Activated CD4-positive, alpha-beta T cell treated with anti-CD3 and anti-CD28 coated beads, Interleukin-2, amount 50 U/mL, for 16 hours (primary cell): ENCODE measurements at regions not wholly inside any gene's neighbourhood (a gene's known extent, or its start where the extent isn't known, plus 50 kb on each side); places are given as distances from the start of the nearest gene placed in this dataset.
A peak's percentile ranks its signal among the peaks of the same experiment; 100 is the strongest.
"Not testable (repeated sequence)": the region's sequence is repeated elsewhere in the genome, so short reads cannot be mapped to it uniquely, and the experiment has no call there.

Experiments used
- DNase-seq: peaks from one replicate; pipeline ENCODE4 v3.0.0-alpha.2; 2020

- no peak for DNase-seq
These were observed 268.6 kb downstream of the PDCD6IP start for GRCh38 chr3:34066999-34067398.

DNA sequence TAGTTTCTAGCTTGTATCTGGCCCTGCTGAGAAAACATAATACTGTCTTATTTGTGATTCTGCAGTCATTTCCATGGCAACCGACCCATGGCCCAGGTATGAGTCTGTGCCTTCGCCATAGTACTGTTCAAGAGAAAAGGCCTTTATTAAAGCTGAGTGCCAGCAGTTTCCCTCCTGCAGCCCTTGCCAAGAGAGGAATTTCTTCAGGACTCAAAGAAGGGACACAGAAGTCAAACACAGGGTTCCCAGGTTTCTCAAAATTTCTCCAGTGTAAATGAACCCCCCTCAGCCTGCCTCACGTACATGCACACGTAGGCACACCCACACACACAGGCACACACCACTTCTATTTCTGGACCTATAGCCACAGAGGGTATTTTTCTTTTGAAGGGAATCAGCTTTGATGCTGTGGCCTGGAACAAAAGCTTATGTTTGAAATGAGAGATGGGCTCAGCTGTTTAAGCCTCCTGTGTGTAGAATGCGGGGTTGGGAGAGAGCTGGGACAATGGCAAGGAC is 269.2 kb downstream of the PDCD6IP start:
- no peak for DNase-seq

DNA sequence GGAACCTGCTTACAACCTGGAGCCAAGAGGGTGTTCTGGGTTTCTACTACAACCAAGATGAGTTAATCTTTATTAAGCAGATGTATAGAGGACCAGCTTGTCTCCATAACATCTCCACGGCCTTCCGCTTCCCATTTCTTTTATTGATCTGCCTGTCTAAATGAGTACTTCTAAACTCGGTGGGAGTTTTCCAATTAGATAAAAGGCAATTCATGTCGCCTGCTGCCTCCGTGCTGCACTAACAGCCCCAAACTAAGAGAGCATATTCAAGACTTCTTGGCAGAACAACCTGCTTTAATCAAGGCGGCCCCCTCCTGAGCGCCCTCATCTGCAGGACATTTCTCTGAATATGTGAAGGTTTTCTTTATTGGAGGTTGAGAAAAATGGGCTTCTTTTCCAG is 270.1 kb downstream of the PDCD6IP start:
- no peak for DNase-seq

GRCh38 chr3:34070831-34071585 is 272.6 kb downstream of the PDCD6IP start:
- peak; percentile 56 for DNase-seq

DNA sequence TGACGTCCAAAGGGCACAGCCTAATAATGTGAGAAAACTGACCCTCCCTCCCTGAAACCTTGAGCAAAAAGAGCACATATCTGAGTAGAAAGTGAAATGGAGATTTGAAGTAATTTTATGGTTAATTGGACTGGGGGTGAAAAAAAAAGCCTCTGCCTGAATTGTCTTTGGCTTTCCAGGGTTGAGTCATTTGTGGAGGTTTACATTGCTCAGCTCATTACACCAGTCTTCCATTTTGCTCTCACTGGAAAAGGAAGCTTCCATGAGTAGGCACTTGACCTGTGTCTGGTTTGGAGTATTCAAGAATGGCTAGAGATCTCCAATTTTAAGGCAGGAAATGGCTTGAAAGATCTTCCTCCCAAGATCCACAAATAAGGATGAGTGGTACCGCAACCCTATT is 273.9 kb downstream of the PDCD6IP start:
- no peak for DNase-seq

GRCh38 chr3:34073111-34073510 is 274.7 kb downstream of the PDCD6IP start:
- no peak for DNase-seq

GRCh38 chr3:34073961-34074360 is 275.5 kb downstream of the PDCD6IP start:
- no peak for DNase-seq

DNA sequence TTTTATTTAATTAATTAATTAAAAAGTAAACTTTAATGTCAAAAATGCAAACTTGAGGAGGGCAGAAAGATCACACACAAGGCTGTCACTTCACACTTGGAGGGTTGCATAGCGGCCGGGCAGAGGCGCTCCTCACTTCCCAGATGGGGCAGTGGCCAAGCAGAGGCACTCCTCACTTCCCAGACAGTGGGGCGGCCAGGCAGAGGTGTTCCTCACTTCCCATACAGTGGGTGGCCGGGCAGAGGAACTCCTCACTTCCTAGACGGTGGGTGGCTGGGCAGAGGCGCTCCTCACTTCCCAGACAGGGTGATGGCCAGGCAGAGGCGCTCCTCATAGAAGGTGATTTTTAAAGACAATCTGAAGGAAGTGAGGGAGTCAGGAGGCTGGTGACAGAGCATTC is 277.5 kb downstream of the PDCD6IP start:
- DNase-seq = no peak

- DNase-seq = no peak
These were observed 279.2 kb downstream of the PDCD6IP start for GRCh38 chr3:34077417-34078195.

GRCh38 chr3:34078418-34078817 is 280.0 kb downstream of the PDCD6IP start:
- DNase-seq = no peak

GRCh38 chr3:34079849-34080248 is 281.4 kb downstream of the PDCD6IP start:
- DNase-seq = not testable (repeated sequence)

DNA sequence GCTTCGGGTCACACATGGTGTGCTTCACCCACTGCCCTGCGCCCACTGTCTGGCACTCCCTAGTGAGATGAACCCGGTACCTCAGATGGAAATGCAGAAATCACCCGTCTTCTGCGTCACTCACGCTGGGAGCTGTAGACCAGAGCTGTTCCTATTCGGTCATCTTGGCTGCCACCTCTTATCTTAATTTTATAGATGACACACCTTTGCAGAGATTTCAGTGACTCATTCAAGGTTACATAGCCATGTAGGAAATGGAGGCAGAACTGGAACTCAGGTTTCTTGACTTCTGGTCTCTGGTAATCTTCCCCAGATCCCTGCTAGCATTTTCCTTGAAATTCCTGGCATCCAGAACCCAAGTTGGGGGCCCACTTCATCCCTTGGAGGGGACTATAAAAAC is 291.9 kb downstream of the PDCD6IP start:
- not testable (repeated sequence) for DNase-seq

GRCh38 chr3:34090876-34091275 is 292.4 kb downstream of the PDCD6IP start:
- no peak for DNase-seq

DNA sequence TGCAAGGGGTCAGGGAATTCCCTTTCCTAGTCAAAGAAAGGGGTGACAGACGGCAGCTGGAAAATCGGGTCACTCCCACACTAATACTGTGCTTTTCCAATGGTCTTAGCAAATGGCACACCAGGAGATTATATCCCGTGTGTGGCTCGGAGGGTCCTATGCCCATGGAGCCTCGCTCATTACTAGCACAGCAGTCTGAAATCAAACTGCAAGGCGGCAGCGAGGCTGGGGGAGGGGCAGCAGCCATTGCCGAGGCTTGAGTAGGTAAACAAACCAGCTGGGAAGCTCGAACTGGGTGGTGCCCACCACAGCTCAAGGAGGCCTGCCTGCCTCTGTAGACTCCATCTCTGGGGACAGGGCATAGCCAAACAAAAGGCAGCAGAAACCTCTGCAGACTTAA is 295.9 kb downstream of the PDCD6IP start:
- DNase-seq = not testable (repeated sequence)

GRCh38 chr3:34102288-34102687 is 303.9 kb downstream of the PDCD6IP start:
- DNase-seq = no peak

DNA sequence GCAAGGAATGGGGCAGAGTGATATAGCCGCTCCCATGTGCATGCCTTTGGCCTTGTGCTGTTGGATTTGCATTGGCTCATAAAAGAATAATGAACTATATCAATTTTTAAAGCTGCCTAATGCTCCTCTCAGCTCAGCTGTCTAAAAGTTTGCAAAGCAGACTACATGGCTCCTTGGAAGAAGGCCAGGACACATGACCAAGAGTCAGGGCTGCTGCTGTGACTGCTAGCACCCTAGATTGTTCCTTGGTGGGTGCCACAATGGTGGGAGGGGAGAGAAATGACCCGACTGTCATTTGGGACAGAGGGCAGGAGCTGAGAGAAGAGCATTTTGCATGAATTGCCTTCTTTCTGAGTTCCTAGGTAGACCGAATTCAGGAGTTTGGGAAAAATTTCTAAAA is 307.9 kb downstream of the PDCD6IP start:
- DNase-seq = no peak

DNA sequence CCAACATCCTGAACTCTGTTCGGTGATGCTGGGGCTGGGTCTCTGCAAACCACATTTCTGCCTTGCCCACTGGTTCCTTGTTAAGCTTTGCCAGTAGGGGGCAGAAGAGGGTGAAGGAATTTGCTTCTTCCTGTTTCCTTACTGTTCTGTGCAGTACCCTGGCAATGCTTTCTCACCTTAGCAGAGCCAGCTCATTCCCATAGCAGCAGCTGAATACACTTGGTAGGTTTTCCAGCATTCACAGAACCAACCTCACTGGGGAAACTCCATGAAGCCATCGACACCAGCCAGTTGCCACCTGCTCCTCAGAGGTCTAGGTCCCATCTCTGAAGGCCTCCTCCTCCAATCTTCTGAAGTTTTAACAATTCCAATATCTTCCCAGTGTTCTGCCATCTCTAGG is 308.4 kb downstream of the PDCD6IP start:
- DNase-seq = peak; percentile 32

DNA sequence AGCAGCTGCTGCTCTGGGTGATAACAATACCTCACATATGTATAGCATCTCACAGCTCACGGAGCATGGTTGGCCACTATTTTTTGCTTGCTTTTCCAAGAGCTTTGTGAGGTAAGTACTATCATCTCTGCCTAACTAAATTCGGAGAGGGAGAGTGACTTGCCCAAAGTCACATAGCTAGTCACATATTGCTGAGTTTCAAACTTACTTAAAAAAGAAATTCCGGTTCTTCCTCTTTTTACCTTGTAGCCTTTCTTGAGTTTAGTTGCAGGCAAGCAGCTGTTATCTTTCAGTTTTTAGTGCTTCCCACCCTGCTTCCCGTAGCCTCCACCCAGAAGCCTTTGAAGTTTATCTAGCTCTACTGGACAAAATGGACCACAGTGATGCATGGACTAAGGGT is 309.2 kb downstream of the PDCD6IP start:
- DNase-seq = no peak

DNA sequence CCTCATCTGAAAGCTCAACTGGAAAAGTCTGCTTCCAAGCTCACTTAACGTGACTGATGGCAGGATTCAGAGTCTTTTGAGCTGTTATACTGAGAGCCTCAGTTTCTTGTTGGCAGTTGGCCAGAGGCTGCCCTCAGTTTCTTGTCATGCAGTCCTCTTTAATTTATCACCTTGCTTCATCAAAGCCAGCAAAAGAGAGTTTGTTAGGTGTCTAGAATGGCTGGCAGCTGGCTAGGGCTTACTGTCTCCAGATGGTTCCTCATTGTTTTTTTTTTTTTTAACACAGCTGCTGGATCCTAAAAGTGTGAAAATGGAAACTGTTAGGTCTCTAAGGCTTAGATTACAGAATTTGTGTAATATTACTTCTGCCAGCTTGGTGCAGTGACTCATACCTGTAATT is 310.6 kb downstream of the PDCD6IP start:
- DNase-seq = no peak

DNA sequence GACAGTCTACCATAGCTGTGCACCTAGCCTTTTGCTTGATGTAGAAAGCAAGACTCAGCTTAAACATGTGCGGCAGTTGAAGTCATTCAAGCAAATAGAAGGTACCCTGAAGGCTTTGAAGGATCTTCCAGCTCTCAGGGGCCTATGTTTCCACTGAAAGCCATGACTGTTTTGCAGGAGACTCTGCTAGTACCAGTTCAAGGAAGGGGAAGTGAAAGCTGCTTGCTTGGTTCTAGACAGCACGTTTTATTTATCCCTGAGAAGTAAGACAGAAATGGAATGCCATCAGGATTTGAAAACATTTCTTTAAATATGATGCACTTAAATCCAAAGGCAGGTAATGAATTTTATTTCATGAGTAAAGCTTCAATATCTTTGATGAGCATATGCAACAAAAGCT is 311.4 kb downstream of the PDCD6IP start:
- no peak for DNase-seq

DNA sequence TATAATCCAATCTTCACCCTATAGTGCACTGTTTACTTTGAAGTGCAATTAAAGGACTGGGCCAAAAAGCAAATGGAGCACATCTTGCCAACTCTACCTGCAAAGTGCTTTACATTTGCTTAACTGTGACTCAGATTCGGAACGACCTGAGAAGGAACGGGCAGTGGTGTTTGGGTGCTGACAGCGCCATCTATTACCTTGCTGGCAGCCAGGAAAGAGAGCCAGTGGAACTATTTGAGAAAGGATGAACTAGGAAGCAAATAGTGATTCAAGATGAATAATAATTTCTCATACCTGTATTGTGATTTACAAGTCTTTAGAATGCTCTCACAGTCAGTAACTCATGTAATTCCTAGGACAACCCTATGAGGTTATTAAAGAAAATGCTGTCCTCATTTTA is 312.9 kb downstream of the PDCD6IP start:
- DNase-seq = no peak

GRCh38 chr3:34112261-34112660 is 313.8 kb downstream of the PDCD6IP start:
- DNase-seq = not testable (repeated sequence)

DNA sequence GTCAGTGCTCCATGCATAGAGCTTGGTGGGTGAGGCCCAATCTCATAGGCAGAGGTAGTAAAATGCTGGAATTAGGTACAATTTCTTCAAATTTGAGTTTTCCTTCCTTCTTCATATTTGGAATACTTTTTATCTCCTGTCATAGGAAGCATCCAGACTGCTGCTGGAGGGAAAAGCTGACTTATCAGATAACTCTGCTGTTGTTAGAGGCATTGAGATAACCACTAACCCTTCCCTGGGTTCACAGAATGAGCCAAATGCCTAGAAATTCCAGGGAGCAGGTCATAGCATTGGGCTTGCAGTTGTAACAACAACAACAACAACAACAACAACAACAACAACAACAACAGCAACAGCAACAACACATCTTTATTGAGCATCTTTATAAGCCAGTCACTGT is 332.7 kb downstream of the PDCD6IP start:
- DNase-seq = no peak

DNA sequence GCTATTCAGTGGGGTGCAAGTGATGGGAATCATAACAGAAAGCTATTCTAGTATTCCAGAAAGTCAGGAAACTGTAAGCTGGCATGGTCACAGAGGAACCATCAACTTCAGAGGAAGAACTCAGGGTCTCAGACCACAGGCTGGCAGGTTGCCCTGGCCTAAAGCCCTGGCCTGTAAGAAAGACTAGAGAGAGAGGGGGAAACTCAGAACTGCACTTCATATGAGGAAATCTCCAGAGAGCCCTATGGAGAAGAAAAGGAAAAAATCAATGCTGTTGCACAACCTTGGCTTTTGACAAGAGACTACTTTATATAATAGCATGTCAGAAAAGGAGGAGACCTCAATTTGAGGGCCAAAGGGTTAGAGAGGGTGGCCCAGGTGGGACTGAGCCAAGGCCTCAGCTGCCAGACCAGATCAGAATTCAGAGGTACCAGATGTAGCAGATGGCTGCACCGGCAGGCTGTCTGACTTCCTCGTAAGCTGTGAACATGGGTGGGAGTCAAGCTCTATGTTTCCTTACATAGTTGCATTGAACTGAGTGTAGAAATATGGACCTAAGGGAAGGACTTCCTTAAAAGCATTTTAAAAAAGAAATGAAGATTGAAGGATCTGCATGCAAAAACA is 333.8 kb downstream of the PDCD6IP start:
- no peak for DNase-seq
